CD4-positive, alpha-beta T cell (primary cell): ENCODE measurements at regions not wholly inside any gene's neighbourhood (a gene's known extent, or its start where the extent isn't known, plus 50 kb on each side); places are given as distances from the start of the nearest gene placed in this dataset.

Experiments used
- ATAC-seq: fragments of 200-7000 bp; cut with Tn5 transposase; one replicate; pipeline ENCODE4 v1.10.0; 2022; ENCODE audit warnings: mild to moderate bottlenecking; ENCODE audit not compliant: poor library complexity
- CTCF ChIA-PET: fragments of 350-600 bp; sonication (Branson Sonifier 250); formaldehyde crosslinking; loops from one replicate; lab custom pipeline; 2021; ENCODE audit warnings: antibody characterized with exemption, inconsistent platforms; lab: Charles Lee
- POLR2A ChIA-PET: fragments of 350-600 bp; sonication (Branson Sonifier 250); formaldehyde crosslinking; loops from one replicate; lab custom pipeline; 2021; ENCODE audit warnings: antibody characterized with exemption, inconsistent platforms; lab: Charles Lee
- DNase-seq, 14 experiments: peaks; one replicate each; pipeline ENCODE4 v3.0.0-alpha.2; 2013 to 2020; ENCODE audit warnings: mixed read lengths in 2 of 14
- H3K27ac ChIP-seq, 2 donors: one replicate each; pipeline versions ENCODE4 v1.5.1 to v1.7.0; 2013; ENCODE audit warnings: low read length in 2 of 2, low read depth in 1 of 2, mild to moderate bottlenecking in 1 of 2
- H3K27me3 ChIP-seq, 2 experiments: 1 replicate in 1 of 2; 2 replicates in 1 of 2; pipeline versions ENCODE4 v1.6.1 to v1.7.0; 2013; ENCODE audit warnings: low read length in 2 of 2, control low read depth in 1 of 2, mild to moderate bottlenecking in 1 of 2, moderate library complexity in 1 of 2; ENCODE audit not compliant: insufficient read depth in 2 of 2, control insufficient read depth in 1 of 2
- H3K36me3 ChIP-seq: one replicate; pipeline ENCODE4 v1.6.1; 2013; ENCODE audit warnings: low read length, control low read depth; ENCODE audit not compliant: insufficient read depth
- H3K4me1 ChIP-seq: one replicate; pipeline ENCODE4 v1.6.1; 2013; ENCODE audit warnings: low read length, control low read depth; ENCODE audit not compliant: insufficient read depth
- H3K4me3 ChIP-seq: one replicate; pipeline ENCODE4 v1.5.1; 2013; ENCODE audit warnings: mild to moderate bottlenecking, low read length, moderate library complexity
- H3K9me3 ChIP-seq, 2 experiments: 1 replicate in 1 of 2; 2 replicates in 1 of 2; pipeline versions ENCODE4 v1.6.1 to v1.7.0; 2013; ENCODE audit warnings: low read length in 2 of 2, mild to moderate bottlenecking in 2 of 2, control low read depth in 1 of 2, moderate library complexity in 1 of 2; ENCODE audit not compliant: control insufficient read depth in 1 of 2, insufficient read depth in 1 of 2
- H3K27ac Mint-ChIP-seq: one replicate; pipeline ENCODE4 v1.8.0; 2020; ENCODE audit warnings: mixed read lengths
- H3K27me3 Mint-ChIP-seq: one replicate; pipeline ENCODE4 v1.8.0; 2021; ENCODE audit warnings: mixed read lengths
- H3K36me3 Mint-ChIP-seq: one replicate; pipeline ENCODE4 v1.8.0; 2021; ENCODE audit warnings: low read depth, mixed read lengths
- H3K4me1 Mint-ChIP-seq: one replicate; pipeline ENCODE4 v1.8.0; 2021; ENCODE audit warnings: low read depth, mixed read lengths
- H3K4me3 Mint-ChIP-seq: one replicate; pipeline ENCODE4 v1.8.0; 2020; ENCODE audit warnings: mild to moderate bottlenecking, mixed read lengths
- H3K9me3 Mint-ChIP-seq: one replicate; pipeline ENCODE4 v1.8.0; 2020; ENCODE audit warnings: mixed read lengths
- CTCF ChIP-seq: fragments of 200-600 bp; IDR thresholded peaks from one replicate; pipeline ENCODE4 v1.8.0; 2022; ENCODE audit warnings: antibody characterized with exemption, mild to moderate bottlenecking
- intact Hi-C, 2 experiments: fragments of 100-400 bp; cut with DNase I in 1 of 2; cut with micrococcal nuclease in 1 of 2; formaldehyde crosslinking; loops; one replicate each; pipeline versions ENCODE4 v1.15.1 to v1.9.0; 2023 to 2025; cut with DNase I, micrococcal nuclease

GRCh38 chr6:140824595-140824994 lies 1308.1 kb upstream of the GJE1 start:
- no peaks in the 10 kb centered on the region for H3K4me1 ChIP-seq
- ATAC-seq, result no peak
- no peaks in the 10 kb centered on the region for H3K9me3 Mint-ChIP-seq
- H3K4me1 Mint-ChIP-seq, result no peaks in the 10 kb centered on the region
- H3K27me3 ChIP-seq, result no peaks in the 10 kb centered on the region
- no peak overlapping the region for H3K4me3 Mint-ChIP-seq
- no peak overlapping the region for H3K27ac Mint-ChIP-seq
- peaks cover 0 to 2% of the 10 kb centered on the region in 2 experiments for H3K9me3 ChIP-seq
- ChIA-PET CTCF (no interaction called here), POLR2A (no interaction called here)
- DNase-seq, result no peak
- H3K4me3 ChIP-seq, result no peak overlapping the region
- intact Hi-C loops, result no loop called here
- no peaks in the 10 kb centered on the region for H3K27me3 Mint-ChIP-seq
- no peak overlapping the region for H3K27ac ChIP-seq
- no peaks in the 10 kb centered on the region for H3K36me3 Mint-ChIP-seq
- no peaks in the 10 kb centered on the region for H3K36me3 ChIP-seq
- TF ChIP-seq CTCF, result no peak

GRCh38 chr6:140821196-140821595 lies 1311.5 kb upstream of the GJE1 start:
- POLR2A ChIA-PET, result no interaction called here

GRCh38 chr6:140817176-140817575 lies 1315.5 kb upstream of the GJE1 start:
- no peaks in the 10 kb centered on the region for H3K9me3 Mint-ChIP-seq
- no peaks in the 10 kb centered on the region for H3K4me1 ChIP-seq
- no peak overlapping the region for H3K4me3 ChIP-seq
- no peaks in the 10 kb centered on the region for H3K4me1 Mint-ChIP-seq
- no peaks in the 10 kb centered on the region for H3K9me3 ChIP-seq
- ChIA-PET CTCF (no interaction called here), POLR2A (no interaction called here)
- H3K36me3 Mint-ChIP-seq, result no peaks in the 10 kb centered on the region
- H3K4me3 Mint-ChIP-seq, result no peak overlapping the region
- no peaks in the 10 kb centered on the region for H3K36me3 ChIP-seq
- no peak overlapping the region for H3K27ac ChIP-seq
- H3K27me3 Mint-ChIP-seq, result no peaks in the 10 kb centered on the region
- intact Hi-C loops, result no loop called here
- DNase-seq, result no peak
- no peak for ATAC-seq
- no peak for TF ChIP-seq CTCF
- no peaks in the 10 kb centered on the region for H3K27me3 ChIP-seq
- H3K27ac Mint-ChIP-seq, result no peak overlapping the region

More at GRCh38 chr6:140821196-140821595, 1311.5 kb upstream of the GJE1 start:
- Histone ChIP-seq H3K9me3 (no peaks in the 10 kb centered on the region), H3K4me3 (no peak overlapping the region), H3K27ac (no peak overlapping the region), H3K36me3 (no peaks in the 10 kb centered on the region), H3K4me1 (no peaks in the 10 kb centered on the region), H3K27me3 (no peaks in the 10 kb centered on the region)
- Mint-ChIP-seq H3K27me3 (no peaks in the 10 kb centered on the region), H3K36me3 (no peaks in the 10 kb centered on the region), H3K4me1 (no peaks in the 10 kb centered on the region), H3K4me3 (no peak overlapping the region), H3K27ac (no peak overlapping the region), H3K9me3 (no peaks in the 10 kb centered on the region)
- no peak for DNase-seq
- ATAC-seq, result no peak
- no peak for TF ChIP-seq CTCF
- intact Hi-C loops, result no loop called here
- CTCF ChIA-PET, result no interaction called here
